Prostate gland (tissue), 2 donors: ENCODE measurements at regions not wholly inside any gene's neighbourhood (a gene's known extent, or its start where the extent isn't known, plus 50 kb on each side); places are given as distances from the start of the nearest gene placed in this dataset.

ENCODE experiments used
- DNase-seq: peaks from one replicate; pipeline ENCODE4 v3.0.0-alpha.2; 2019; ENCODE audit warnings: low spot score
- H3K27ac ChIP-seq, 2 donors: fragments of 200-600 bp; sonication (generic); 2 replicates each; pipeline ENCODE4 v1.5.1; 2017 to 2019
- H3K27me3 ChIP-seq: fragments of 200-600 bp; sonication (generic); replicated peaks from 2 replicates; pipeline ENCODE4 v1.5.1; 2019; ENCODE audit not compliant: insufficient read depth
- H3K36me3 ChIP-seq, 2 donors: fragments of 200-600 bp; sonication (generic); 1 replicate in 1 of 2; 2 replicates in 1 of 2; pipeline versions ENCODE4 v1.5.1 to v1.8.1; 2017 to 2019
- H3K4me1 ChIP-seq: fragments of 200-600 bp; sonication (generic); replicated peaks from 2 replicates; pipeline ENCODE4 v1.5.1; 2019
- H3K4me3 ChIP-seq, 2 donors: fragments of 200-600 bp; sonication (generic); 2 replicates each; pipeline ENCODE4 v1.5.1; 2017 to 2019
- H3K9me3 ChIP-seq: fragments of 200-600 bp; sonication (generic); 2 replicates; pipeline ENCODE4 v1.5.1; 2017
- POLR2A ChIP-seq: fragments of 450-650 bp; IDR thresholded peaks from one replicate; pipeline ENCODE4 v1.6.1; 2016; ENCODE audit warnings: antibody characterized with exemption, mild to moderate bottlenecking
- POLR2AphosphoS5 ChIP-seq: sonication (generic); formaldehyde crosslinking; IDR thresholded peaks from one replicate; pipeline ENCODE4 v1.6.1; 2017; ENCODE audit warnings: antibody characterized with exemption
- WGBS: methylation state at CpG from one replicate; pipeline ENCODE4 v1.1.5; 2018; 5-methylcytosine and 5-hydroxymethylcytosine counted together
- intact Hi-C: fragments of 100-400 bp; cut with DNase I; formaldehyde crosslinking; loops from one replicate; pipeline ENCODE4 v1.14.2; 2022
- TF ChIP-seq, protein P1 (sequence below), 4 experiments: fragments of 200-600 bp in 2 of 4; fragments of 450-650 bp in 2 of 4; sonication (generic) in 2 of 4; IDR thresholded peaks; 1 replicate in 3 of 4; 2 replicates in 1 of 4; pipeline ENCODE4 v1.5.1; 2016 to 2019; ENCODE audit warnings: antibody characterized with exemption in 4 of 4, mild to moderate bottlenecking in 2 of 4, moderate library complexity in 2 of 4

DNA sequence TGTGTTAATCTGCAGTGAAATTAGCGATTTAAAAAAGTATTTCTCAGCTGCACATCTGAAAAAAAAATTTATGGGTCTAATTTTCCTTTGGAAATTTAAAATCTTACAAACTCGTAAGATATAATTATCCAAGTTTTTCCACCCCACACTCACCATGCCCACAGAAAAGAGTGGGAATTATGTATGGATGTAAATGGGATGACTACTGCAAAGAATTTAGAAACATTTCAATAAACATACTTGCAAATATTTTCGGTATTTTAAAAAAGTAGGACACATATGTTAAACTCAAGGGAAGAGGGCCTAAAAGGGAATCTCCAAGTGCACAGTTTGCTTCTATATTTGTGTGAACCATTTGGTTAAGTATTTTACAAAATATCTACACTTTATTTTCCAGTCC is 1039.9 kb upstream of the POU3F3 start:
- H3K9me3 ChIP-seq, result no peaks in the 10 kb centered on the region
- intact Hi-C loops, result no loop called here
- no peaks in the 10 kb centered on the region for H3K4me1 ChIP-seq
- H3K27me3 ChIP-seq, result no peaks in the 10 kb centered on the region
- TF ChIP-seq, protein P1, sequence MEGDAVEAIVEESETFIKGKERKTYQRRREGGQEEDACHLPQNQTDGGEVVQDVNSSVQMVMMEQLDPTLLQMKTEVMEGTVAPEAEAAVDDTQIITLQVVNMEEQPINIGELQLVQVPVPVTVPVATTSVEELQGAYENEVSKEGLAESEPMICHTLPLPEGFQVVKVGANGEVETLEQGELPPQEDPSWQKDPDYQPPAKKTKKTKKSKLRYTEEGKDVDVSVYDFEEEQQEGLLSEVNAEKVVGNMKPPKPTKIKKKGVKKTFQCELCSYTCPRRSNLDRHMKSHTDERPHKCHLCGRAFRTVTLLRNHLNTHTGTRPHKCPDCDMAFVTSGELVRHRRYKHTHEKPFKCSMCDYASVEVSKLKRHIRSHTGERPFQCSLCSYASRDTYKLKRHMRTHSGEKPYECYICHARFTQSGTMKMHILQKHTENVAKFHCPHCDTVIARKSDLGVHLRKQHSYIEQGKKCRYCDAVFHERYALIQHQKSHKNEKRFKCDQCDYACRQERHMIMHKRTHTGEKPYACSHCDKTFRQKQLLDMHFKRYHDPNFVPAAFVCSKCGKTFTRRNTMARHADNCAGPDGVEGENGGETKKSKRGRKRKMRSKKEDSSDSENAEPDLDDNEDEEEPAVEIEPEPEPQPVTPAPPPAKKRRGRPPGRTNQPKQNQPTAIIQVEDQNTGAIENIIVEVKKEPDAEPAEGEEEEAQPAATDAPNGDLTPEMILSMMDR (IDR thresholded peaks at IDR 0.05), result no peak
- no peak for TF ChIP-seq POLR2AphosphoS5
- TF ChIP-seq POLR2A, result no peak
- no peak overlapping the region for H3K4me3 ChIP-seq
- no peak overlapping the region for H3K27ac ChIP-seq
- WGBS, result 87% methylated on average over 3 of the region's 3 CpGs
- H3K36me3 ChIP-seq, result no peaks in the 10 kb centered on the region
- DNase-seq, result no peak

DNA sequence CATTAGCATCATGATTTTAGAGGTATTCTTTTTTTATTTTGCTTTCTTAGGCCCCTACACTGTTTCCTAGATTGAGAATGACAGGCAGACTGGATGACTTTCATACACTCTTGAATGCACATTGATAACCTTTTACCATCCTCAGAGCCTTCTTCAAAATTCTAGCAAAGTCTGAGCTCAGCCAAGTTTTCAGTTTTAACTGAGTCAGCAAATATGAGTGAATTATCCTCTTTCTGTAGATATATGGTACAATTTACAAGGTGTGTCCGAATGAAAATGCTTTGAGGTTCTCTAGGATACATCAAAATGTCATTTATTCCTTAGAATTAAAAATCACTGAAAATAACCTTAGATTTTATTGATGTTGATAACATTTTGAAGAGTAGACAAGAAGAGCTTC is 1038.2 kb upstream of the POU3F3 start:
- Histone ChIP-seq H3K36me3 (no peaks in the 10 kb centered on the region), H3K4me3 (no peak overlapping the region), H3K27ac (no peak overlapping the region), H3K27me3 (no peaks in the 10 kb centered on the region), H3K4me1 (no peaks in the 10 kb centered on the region), H3K9me3 (no peaks in the 10 kb centered on the region)
- DNase-seq, result no peak
- intact Hi-C loops, result no loop called here
- 67% methylated on average over 1 of the region's 1 CpG for WGBS
- TF ChIP-seq POLR2A, result no peak
- TF ChIP-seq, protein P1 (IDR thresholded peaks at IDR 0.05), result no peak
- no peak for TF ChIP-seq POLR2AphosphoS5

DNA sequence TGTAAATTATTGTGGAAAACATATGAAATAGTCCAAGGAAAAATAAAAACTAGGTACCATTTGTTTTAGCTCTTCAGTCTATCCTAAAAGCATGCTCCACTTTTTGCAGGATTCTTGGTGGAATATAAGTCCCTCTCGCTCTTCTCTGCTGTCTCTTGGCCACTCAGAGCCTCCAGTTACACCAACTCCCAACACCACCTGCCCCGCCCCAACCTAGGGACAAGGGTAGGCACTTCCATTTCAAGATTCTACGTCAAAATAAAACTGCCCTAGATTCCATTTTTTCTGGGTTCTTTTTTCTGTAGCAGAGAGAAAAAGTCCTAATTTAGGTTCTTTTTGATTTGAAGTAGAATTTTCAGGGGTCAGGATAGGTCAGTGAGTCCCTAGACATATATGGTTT is 1036.2 kb upstream of the POU3F3 start:
- no peak for TF ChIP-seq POLR2A
- TF ChIP-seq, protein P1 (IDR thresholded peaks at IDR 0.05), result no peak
- no peak for TF ChIP-seq POLR2AphosphoS5
- Histone ChIP-seq H3K36me3 (no peaks in the 10 kb centered on the region), H3K27me3 (no peaks in the 10 kb centered on the region), H3K4me3 (no peak overlapping the region), H3K27ac (no peak overlapping the region), H3K9me3 (no peaks in the 10 kb centered on the region), H3K4me1 (no peaks in the 10 kb centered on the region)
- no peak for DNase-seq
- 91% methylated on average over 3 of the region's 3 CpGs for WGBS
- intact Hi-C loops, result no loop called here

DNA sequence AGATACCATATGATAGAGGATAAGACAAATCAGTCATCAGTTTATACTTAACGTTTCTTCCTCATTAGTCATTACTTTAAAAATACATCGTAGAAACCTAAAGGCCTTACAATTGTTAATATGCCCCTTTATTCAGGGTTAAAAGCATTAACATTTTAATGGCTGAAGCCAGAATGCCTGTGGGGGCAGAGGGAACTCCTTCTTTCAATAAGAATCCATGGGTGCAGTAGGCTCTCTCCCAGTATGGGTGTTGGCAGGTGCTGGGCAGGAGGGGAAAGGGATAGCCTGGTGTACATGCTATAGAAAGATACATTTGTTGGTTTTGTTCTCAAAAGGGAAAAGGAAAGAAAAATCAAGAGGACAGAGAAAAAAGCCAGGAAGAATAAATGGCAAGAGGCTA is 1035.7 kb upstream of the POU3F3 start:
- H3K36me3 ChIP-seq, result no peaks in the 10 kb centered on the region
- H3K4me1 ChIP-seq, result no peaks in the 10 kb centered on the region
- H3K9me3 ChIP-seq, result no peaks in the 10 kb centered on the region
- no peak for DNase-seq
- no peak overlapping the region for H3K4me3 ChIP-seq
- intact Hi-C loops, result no loop called here
- WGBS, result 58% methylated on average over 2 of the region's 2 CpGs
- H3K27me3 ChIP-seq, result no peaks in the 10 kb centered on the region
- no peak overlapping the region for H3K27ac ChIP-seq
- no peak for TF ChIP-seq POLR2AphosphoS5
- TF ChIP-seq, protein P1 (IDR thresholded peaks at IDR 0.05), result no peak
- no peak for TF ChIP-seq POLR2A

DNA sequence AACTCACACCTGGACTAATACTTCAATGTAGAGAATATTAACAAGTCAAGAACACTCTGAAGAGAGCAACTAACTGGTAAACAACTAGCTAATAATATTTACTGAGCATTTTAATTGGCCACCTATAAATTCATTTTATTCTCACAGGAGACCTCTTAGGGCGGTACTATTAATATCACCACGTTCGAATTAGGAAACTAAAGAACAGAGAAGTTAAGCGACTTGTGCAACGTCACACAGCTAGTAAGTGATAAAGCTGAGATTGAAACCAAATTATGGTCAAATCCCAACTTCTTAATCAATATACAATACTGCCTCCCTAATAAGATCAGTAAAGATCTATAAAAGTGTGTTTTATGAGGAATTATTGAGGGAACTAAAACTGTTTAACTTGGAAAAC is 1034.3 kb upstream of the POU3F3 start:
- WGBS, result 90% methylated on average over 5 of the region's 5 CpGs
- TF ChIP-seq POLR2AphosphoS5, result no peak
- TF ChIP-seq, protein P1 (IDR thresholded peaks at IDR 0.05), result no peak
- no peak for TF ChIP-seq POLR2A
- Histone ChIP-seq H3K27ac (no peak overlapping the region), H3K9me3 (no peaks in the 10 kb centered on the region), H3K4me1 (no peaks in the 10 kb centered on the region), H3K27me3 (no peaks in the 10 kb centered on the region), H3K36me3 (no peaks in the 10 kb centered on the region), H3K4me3 (no peak overlapping the region)
- intact Hi-C loops, result no loop called here
- DNase-seq, result no peak
